Fibroblast of lung (primary cell): ENCODE measurements at regions not wholly inside any gene's neighbourhood (a gene's known extent, or its start where the extent isn't known, plus 50 kb on each side); places are given as distances from the start of the nearest gene placed in this dataset.

Source experiments
- EZH2 ChIP-seq: IDR thresholded peaks from 2 replicates; pipeline ENCODE4 v1.5.1; 2012; ENCODE audit warnings: low read length, control low read depth, mild to moderate bottlenecking; ENCODE audit errors: missing control alignments
- TF ChIP-seq, protein P1 (sequence below), 2 donors: IDR thresholded peaks in 1 of 2; conservative IDR thresholded peaks in 1 of 2; 1 replicate in 1 of 2; 2 replicates in 1 of 2; pipeline ENCODE4 v1.5.1; 2011 to 2012; ENCODE audit warnings: low read length in 2 of 2, control low read depth in 1 of 2, inconsistent platforms in 1 of 2, low read depth in 1 of 2, mild to moderate bottlenecking in 1 of 2

DNA sequence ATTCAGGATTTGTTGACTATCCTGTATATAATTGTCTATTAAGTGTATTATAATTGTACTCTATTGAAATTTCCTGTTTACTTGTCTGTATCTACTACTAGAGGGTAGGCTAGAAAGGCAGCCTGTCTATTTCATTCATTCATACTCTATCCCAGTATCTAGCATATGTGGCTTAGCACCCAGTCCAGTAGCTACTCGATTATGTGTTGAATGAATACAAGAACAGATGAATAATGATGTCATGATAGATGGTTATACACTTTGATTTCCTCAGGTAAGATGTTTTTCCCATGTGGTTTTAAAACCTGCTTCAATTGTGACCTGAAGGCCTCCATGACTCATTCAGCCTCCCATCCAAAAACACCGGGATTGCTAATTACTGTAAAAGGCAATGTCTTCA lies 68.0 kb downstream of the IL21 start:
- TF ChIP-seq, protein P1, sequence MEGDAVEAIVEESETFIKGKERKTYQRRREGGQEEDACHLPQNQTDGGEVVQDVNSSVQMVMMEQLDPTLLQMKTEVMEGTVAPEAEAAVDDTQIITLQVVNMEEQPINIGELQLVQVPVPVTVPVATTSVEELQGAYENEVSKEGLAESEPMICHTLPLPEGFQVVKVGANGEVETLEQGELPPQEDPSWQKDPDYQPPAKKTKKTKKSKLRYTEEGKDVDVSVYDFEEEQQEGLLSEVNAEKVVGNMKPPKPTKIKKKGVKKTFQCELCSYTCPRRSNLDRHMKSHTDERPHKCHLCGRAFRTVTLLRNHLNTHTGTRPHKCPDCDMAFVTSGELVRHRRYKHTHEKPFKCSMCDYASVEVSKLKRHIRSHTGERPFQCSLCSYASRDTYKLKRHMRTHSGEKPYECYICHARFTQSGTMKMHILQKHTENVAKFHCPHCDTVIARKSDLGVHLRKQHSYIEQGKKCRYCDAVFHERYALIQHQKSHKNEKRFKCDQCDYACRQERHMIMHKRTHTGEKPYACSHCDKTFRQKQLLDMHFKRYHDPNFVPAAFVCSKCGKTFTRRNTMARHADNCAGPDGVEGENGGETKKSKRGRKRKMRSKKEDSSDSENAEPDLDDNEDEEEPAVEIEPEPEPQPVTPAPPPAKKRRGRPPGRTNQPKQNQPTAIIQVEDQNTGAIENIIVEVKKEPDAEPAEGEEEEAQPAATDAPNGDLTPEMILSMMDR (conservative IDR thresholded peaks at IDR 0.05 in 1 of 2, IDR thresholded peaks at IDR 0.05 in 1 of 2; ENCODE audit: low read depth in 1 of 2, low read length in 2 of 2): no peak
- no peak for TF ChIP-seq EZH2
